HG02610 (cell line): ENCODE measurements at regions not wholly inside any gene's neighbourhood (a gene's known extent, or its start where the extent isn't known, plus 50 kb on each side); places are given as distances from the start of the nearest gene placed in this dataset.

Source experiments
- ATAC-seq: cut with Tn5 transposase; IDR thresholded peaks from one replicate; pipeline ENCODE4 v1.9.1; 2021; ENCODE audit warnings: mild to moderate bottlenecking, moderate library complexity; ENCODE audit not compliant: unreplicated experiment

GRCh38 chr18:41703744-41704530, 251.1 kb upstream of the PIK3C3 start:
- ATAC-seq, result no peak

GRCh38 chr18:41700416-41700815, 254.6 kb upstream of the PIK3C3 start:
- no peak for ATAC-seq

GRCh38 chr18:41695441-41695840, 259.6 kb upstream of the PIK3C3 start:
- no peak for ATAC-seq

DNA sequence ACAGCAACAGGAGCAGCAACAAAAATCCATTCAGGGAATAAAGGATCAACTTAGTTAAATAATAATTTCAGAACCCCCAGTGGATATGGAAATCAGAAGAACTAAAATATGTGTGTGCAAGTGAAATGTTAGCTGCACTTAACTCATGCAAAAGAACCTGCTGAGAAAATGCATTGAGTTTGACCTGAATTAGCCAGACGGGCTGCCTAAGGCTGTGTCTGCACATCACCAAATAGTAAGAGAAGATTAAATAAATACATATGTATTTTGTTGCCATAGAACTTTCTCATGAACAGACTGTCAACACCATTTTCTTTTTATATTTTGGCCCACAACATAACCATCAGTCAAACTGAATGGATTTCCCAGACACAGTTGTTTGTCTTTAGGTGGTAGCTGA, 262.0 kb upstream of the PIK3C3 start:
- no peak for ATAC-seq

DNA sequence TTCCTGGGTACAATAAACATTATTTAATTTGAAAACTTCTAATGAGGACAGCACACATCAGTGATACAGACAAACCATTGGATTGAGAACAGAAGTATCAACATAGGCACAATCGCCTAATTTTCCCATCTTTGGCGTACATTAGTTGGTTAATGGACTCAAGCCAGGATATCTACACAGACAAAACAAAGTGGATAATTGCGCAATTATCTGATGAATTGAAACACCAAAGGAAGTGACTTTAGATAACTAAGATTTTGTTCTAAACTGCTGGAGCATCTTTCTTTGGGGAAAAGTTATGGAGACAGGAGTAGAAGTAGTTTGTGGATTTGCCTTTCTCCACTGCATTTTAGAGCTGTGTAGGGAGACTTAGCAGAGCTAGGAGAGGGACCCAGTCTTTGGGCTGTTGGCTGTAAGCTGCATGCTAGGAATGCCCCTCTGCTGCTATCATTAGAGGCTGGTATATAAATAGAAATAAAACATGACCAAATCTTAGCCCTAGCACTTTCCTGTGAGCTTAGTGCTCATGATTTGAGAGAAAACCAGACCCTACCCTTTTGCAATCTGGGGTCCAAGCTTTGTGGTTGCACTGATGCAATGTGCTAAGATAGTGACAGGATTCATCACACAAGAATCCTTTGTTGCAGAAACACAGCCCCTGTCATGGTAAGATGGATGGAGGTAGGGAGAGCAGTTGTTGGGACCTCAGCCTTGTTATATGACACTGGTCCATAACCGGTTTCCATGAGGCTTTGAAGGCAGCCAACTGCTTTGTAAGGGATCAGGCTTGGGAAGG, 264.5 kb upstream of the PIK3C3 start:
- ATAC-seq, result no peak

DNA sequence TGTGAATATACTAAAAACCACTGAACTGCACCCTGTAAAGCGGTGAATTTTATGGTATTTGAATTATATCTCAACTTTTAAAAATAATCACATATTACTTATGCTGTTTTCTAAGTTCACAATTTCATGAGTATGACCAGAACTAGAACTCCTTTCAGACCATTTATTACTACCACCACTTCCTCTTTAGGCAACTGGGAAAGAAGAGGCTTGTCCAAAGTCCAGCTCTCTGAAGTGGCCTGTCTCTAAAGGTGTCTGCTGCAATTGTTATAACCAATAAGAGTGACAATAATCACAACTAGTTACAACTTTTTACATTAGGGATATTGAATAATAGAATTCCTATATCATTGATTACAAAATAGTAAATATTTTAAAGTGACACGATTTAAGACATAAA, 267.9 kb upstream of the PIK3C3 start:
- ATAC-seq, result no peak

- no peak for ATAC-seq
Observed at GRCh38 chr18:41681138-41681880, 273.7 kb upstream of the PIK3C3 start.

GRCh38 chr18:41674506-41674905, 280.5 kb upstream of the PIK3C3 start:
- no peak for ATAC-seq

DNA sequence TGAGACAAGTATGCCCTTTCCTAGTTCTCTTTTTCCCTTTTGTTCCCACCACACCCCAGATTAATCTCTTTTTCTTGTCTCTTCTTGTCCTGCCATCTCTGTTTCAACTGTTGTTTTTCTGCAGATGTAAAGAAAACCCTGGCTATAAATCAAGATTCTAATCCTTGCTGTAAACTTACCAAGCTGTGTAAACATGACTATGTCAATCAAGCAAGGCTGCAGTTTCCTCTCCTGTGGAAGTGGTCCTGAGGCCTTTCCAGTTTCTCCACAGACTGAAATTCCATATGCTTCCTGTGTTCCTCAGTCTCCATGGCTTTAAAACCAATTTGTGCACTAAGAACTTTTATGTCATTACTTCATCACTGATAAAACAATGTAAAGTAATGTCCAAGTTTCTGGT, 288.8 kb upstream of the PIK3C3 start:
- no peak for ATAC-seq

DNA sequence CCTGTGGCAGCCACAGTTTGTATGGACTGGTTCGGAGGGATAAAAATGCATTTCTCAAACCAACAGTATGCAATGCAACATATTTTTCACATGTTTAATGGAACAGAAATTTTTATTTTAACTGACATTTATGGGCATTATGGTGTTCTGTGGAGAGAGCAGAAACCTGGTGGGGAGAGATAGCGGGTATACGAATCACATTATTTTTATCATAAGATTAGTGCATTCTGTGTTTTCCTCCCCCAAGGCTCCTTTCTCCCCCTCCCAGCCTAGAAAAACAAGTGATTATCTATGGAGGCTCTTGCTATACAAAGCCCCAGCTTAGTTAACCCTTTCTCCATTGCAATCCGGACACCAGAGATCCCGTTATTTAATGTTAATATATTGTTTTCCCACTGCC, 289.8 kb upstream of the PIK3C3 start:
- no peak for ATAC-seq

- ATAC-seq, result no peak
Observed at GRCh38 chr18:41660654-41661053, 294.4 kb upstream of the PIK3C3 start.

- ATAC-seq, result no peak
Observed at GRCh38 chr18:41659438-41660130, 295.4 kb upstream of the PIK3C3 start.

DNA sequence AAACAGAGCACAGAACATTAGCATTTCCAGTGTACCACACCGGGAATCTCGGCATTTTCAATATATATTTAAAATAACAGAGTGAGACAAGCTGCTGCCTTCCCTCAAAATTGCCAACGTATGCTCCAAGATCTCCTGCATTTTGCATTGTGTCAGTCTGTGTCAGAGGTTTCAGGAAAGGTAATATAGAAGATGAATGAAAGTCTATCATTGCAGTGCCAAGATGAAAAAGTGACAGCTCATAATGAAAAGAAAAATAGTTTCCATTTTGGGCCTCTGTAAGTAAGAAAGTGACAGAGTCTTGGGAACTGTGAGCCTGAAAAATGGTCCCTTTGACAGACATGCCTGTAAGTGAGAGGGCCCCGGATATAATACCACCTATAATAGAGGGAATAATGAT, 297.8 kb upstream of the PIK3C3 start:
- no peak for ATAC-seq

GRCh38 chr18:41655074-41655473, 300.0 kb upstream of the PIK3C3 start:
- ATAC-seq, result no peak

DNA sequence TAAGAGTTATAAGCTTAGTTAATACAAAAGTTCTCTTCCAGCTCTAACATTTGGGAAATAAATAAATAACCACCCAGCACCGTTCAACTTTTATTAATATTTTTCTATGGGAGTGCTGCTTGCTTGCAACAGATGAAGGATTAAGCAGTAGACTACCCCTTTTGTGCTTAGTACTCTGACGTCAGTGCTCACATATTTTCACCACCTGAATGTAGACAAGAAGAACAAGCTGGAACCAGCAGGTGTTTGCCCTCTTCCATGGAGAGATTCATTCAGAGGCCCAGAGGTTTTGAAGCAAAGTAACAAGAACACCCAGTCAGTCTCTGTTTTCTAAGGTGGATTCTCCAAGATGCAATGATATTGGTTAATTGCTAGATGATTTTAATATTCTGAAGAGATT, 307.1 kb upstream of the PIK3C3 start:
- no peak for ATAC-seq

DNA sequence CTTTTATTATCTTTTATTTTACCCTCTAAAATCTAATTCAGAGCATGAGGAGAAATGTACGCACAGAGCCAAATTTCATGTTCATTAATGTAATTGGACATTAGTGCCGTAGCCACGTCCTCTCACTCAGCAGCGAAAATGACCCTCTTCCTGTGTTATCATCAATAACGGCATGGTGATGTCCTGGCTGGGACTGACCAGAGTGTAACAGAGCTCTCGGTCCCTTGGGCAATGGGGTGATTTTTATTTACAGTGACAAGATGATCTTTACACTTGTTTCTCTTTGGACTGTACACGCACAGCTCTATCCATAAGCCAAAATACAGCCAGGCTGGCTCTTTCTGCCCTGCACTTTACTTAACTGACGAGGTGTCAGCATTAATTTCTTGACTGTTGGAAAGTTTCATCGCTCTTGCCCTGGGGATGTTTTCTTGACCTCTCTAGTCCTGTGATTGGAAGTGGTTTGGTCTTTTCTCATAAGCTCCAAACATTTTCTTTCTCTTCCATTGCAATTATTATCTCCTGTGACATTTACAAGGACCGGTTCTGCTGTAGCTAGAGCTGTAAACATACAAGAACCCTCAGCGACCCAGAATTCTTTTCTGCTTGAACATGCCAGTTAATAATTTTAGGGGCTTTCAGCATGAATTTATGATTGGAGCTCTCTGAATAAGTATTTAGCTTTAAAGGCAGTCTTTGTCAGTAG, 308.0 kb upstream of the PIK3C3 start:
- ATAC-seq, result no peak

GRCh38 chr18:41645589-41646360, 309.3 kb upstream of the PIK3C3 start:
- peak; percentile 47 for ATAC-seq

DNA sequence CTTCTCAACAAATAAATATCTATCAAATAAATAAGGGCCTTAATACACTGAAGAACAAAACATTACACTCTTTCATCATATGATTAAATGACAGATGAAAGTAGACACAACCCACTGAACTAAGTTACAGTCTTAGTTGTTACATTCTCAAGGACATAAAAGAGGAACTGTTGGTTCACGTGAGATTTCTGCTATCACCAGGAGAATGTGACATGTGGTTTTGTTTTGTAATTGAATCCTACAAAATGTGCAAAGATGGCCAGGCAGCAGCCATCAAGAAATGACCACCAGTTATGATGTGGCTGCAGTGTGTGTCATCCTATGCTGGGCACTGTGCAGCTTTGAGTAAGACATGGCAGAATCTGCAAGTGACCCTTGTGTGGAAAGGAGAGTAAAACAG, 310.6 kb upstream of the PIK3C3 start:
- no peak for ATAC-seq

GRCh38 chr18:41643427-41643826, 311.6 kb upstream of the PIK3C3 start:
- no peak for ATAC-seq

GRCh38 chr18:41642756-41643155, 312.3 kb upstream of the PIK3C3 start:
- no peak for ATAC-seq
